PC-3 (cell line): ENCODE measurements at regions not wholly inside any gene's neighbourhood (a gene's known extent, or its start where the extent isn't known, plus 50 kb on each side); places are given as distances from the start of the nearest gene placed in this dataset.

Source experiments
- CTCF ChIP-seq: fragments of 300-600 bp; sonication (generic); conservative IDR thresholded peaks from 2 replicates; pipeline ENCODE4 v1.5.1; 2017; ENCODE audit warnings: antibody characterized with exemption, low read depth, mild to moderate bottlenecking, low read length
- EZH2 ChIP-seq: fragments of 300-600 bp; sonication (generic); IDR thresholded peaks from one replicate; pipeline ENCODE4 v1.6.1; 2017; ENCODE audit warnings: antibody characterized with exemption, mild to moderate bottlenecking, low read length; ENCODE audit not compliant: unreplicated experiment

- no peak for TF ChIP-seq CTCF
- no peak for TF ChIP-seq EZH2
Observed at GRCh38 chr21:18954441-18954844, 550.9 kb upstream of the TMPRSS15 start.
